HepG2 (cell line): ENCODE measurements at regions not wholly inside any gene's neighbourhood (a gene's known extent, or its start where the extent isn't known, plus 50 kb on each side); places are given as distances from the start of the nearest gene placed in this dataset.

Experiments
- ATAC-seq: fragments of 200-7000 bp; cut with Tn5 transposase; 3 replicates; pipeline ENCODE4 v1.9.1; 2020; ENCODE audit warnings: mild to moderate bottlenecking, moderate library complexity
- BruUV-seq: library from RNA; stranded (reverse); fragments of 400-500 nt; replicated peaks from 2 replicates; lab custom pipeline; 2021; lab: Mats Ljungman, UMichigan
- CTCF ChIA-PET: fragments of 300-600 bp; formaldehyde crosslinking; extraction: SDS; loops from one replicate; lab custom pipeline; 2021; ENCODE audit warnings: low total read pairs, inconsistent platforms, low intra/inter-chr PET ratio; lab: Yijun Ruan, JAX
- POLR2A ChIA-PET: fragments of 350-600 bp; sonication (Branson Sonifier 250); formaldehyde crosslinking; loops from one replicate; lab custom pipeline; 2020; ENCODE audit warnings: antibody characterized with exemption, inconsistent platforms; lab: Yijun Ruan, JAX
- DNase-seq: peaks from one replicate; pipeline ENCODE4 v3.0.0-alpha.2; 2015; ENCODE audit warnings: low spot score
- FAIRE-seq: peaks from 3 replicates; lab custom pipeline; 2011; peaks lifted over from hg19 to GRCh38; lab: Jason Lieb, UNC
- H2AFZ ChIP-seq: one replicate; pipeline ENCODE4 v1.6.1; 2011; ENCODE audit warnings: low read length, inconsistent platforms
- H3K27ac ChIP-seq: fragments of 300-600 bp; 3 replicates; pipeline ENCODE4 v1.8.0; 2011; ENCODE audit warnings: mixed run types, mild to moderate bottlenecking, mixed read lengths, low read length, inconsistent platforms; ENCODE audit not compliant: insufficient read depth; ENCODE audit errors: extremely low read length
- H3K27me3 ChIP-seq, 2 experiments: fragments of 200-600 bp in 1 of 2; 2 replicates in 1 of 2; 3 replicates in 1 of 2; pipeline versions ENCODE4 v1.6.0 to v1.8.0; 2011; ENCODE audit warnings: low read length in 2 of 2, mild to moderate bottlenecking in 2 of 2, moderate library complexity in 2 of 2, inconsistent platforms in 1 of 2; ENCODE audit not compliant: insufficient read depth in 2 of 2, control insufficient read depth in 1 of 2
- H3K36me3 ChIP-seq, 2 experiments: fragments of 200-600 bp in 1 of 2; replicated peaks in 1 of 2; 2 replicates in 1 of 2; 3 replicates in 1 of 2; pipeline versions ENCODE4 v1.5.1 to v1.8.0; 2011; ENCODE audit warnings: low read length in 2 of 2, inconsistent platforms in 1 of 2; ENCODE audit not compliant: insufficient read depth in 2 of 2, control insufficient read depth in 1 of 2
- H3K4me1 ChIP-seq: 2 replicates; pipeline ENCODE4 v1.5.1; 2012; ENCODE audit warnings: low read length, inconsistent platforms; ENCODE audit not compliant: insufficient read depth
- H3K4me2 ChIP-seq: 2 replicates; pipeline ENCODE4 v1.6.0; 2011; ENCODE audit warnings: low read depth, low read length, inconsistent platforms
- H3K4me3 ChIP-seq, 3 experiments: fragments of 200-600 bp in 1 of 3; sonication (generic), shearing (Covaris generic) in 1 of 3; replicated peaks in 1 of 3; 2 replicates each; pipeline ENCODE4 v1.5.1; 2011 to 2016; ENCODE audit warnings: low read length in 3 of 3, inconsistent platforms in 2 of 3, low read depth in 2 of 3, mild to moderate bottlenecking in 2 of 3, control low read depth in 1 of 3, mixed read lengths in 1 of 3; ENCODE audit not compliant: insufficient read depth in 1 of 3
- H3K79me2 ChIP-seq: one replicate; pipeline ENCODE4 v1.6.1; 2011; ENCODE audit warnings: low read length, inconsistent platforms; ENCODE audit not compliant: insufficient read depth
- H3K9ac ChIP-seq: 2 replicates; pipeline ENCODE4 v1.6.0; 2011; ENCODE audit warnings: mild to moderate bottlenecking, low read depth, low read length, inconsistent platforms; ENCODE audit not compliant: insufficient read depth
- H3K9me3 ChIP-seq: 2 replicates; pipeline ENCODE4 v1.5.1; 2012; ENCODE audit warnings: mild to moderate bottlenecking, low read length
- H4K20me1 ChIP-seq: 2 replicates; pipeline ENCODE4 v1.6.0; 2011; ENCODE audit warnings: inconsistent platforms, mild to moderate bottlenecking, low read length, moderate library complexity; ENCODE audit not compliant: insufficient read depth
- ARNT2 ChIP-seq: sonication (generic); formaldehyde crosslinking; IDR thresholded peaks from 2 replicates; pipeline ENCODE4 v1.8.0; 2022; ENCODE audit warnings: mild to moderate bottlenecking, low read depth, missing genetic modification reagents, moderate library complexity
- DBP ChIP-seq: sonication (generic); formaldehyde crosslinking; IDR thresholded peaks from 2 replicates; pipeline ENCODE4 v1.4.0; 2020; ENCODE audit warnings: missing genetic modification reagents; ENCODE audit errors: not compliant biosample characterization
- FOXA1 ChIP-seq, 2 experiments: fragments of 450-650 bp in 1 of 2; sonication (generic) in 1 of 2; formaldehyde crosslinking in 1 of 2; IDR thresholded peaks; 2 replicates each; pipeline versions ENCODE4 v1.4.0 to v1.6.1; 2016 to 2020; ENCODE audit warnings: missing genetic modification reagents in 1 of 2
- FOXM1 ChIP-seq: sonication (generic); formaldehyde crosslinking; IDR thresholded peaks from 2 replicates; pipeline ENCODE4 v1.5.0; 2020; ENCODE audit warnings: missing genetic modification reagents
- FOXP1 ChIP-seq, 2 experiments: fragments of 450-650 bp in 1 of 2; IDR thresholded peaks; 2 replicates each; pipeline ENCODE4 v1.6.1; 2017 to 2018; ENCODE audit warnings: antibody characterized with exemption in 1 of 2
- MBD4 ChIP-seq: IDR thresholded peaks from 2 replicates; pipeline ENCODE4 v1.6.1; 2012; ENCODE audit warnings: low read length, inconsistent platforms, borderline replicate concordance
- NAIF1 ChIP-seq: sonication (generic); formaldehyde crosslinking; IDR thresholded peaks from 2 replicates; pipeline ENCODE4 v1.5.0; 2020; ENCODE audit warnings: mild to moderate bottlenecking, missing genetic modification reagents, borderline replicate concordance
- ONECUT2 ChIP-seq: sonication (generic); formaldehyde crosslinking; IDR thresholded peaks from 2 replicates; pipeline ENCODE4 v1.4.0; 2020; ENCODE audit warnings: missing genetic modification reagents
- TCF12 ChIP-seq, 2 experiments: fragments of 450-650 bp in 1 of 2; sonication (generic) in 1 of 2; formaldehyde crosslinking in 1 of 2; IDR thresholded peaks; 2 replicates each; pipeline versions ENCODE4 v1.6.1 to v1.8.0; 2017 to 2022; ENCODE audit warnings: antibody characterized with exemption in 1 of 2, mild to moderate bottlenecking in 1 of 2, missing genetic modification reagents in 1 of 2, moderate library complexity in 1 of 2
- TSC22D2 ChIP-seq: sonication (generic); formaldehyde crosslinking; IDR thresholded peaks from 2 replicates; pipeline ENCODE4 v1.5.1; 2020; ENCODE audit warnings: missing genetic modification reagents, mild to moderate bottlenecking, borderline replicate concordance
- ZC3H13 ChIP-seq: sonication (generic); formaldehyde crosslinking; IDR thresholded peaks from 2 replicates; pipeline ENCODE4 v1.8.1; 2023; ENCODE audit warnings: mild to moderate bottlenecking, missing genetic modification reagents, moderate library complexity
- ZHX1 ChIP-seq: sonication (generic); formaldehyde crosslinking; IDR thresholded peaks from 2 replicates; pipeline ENCODE4 v1.8.1; 2022; ENCODE audit warnings: low read depth, mild to moderate bottlenecking, missing genetic modification reagents
- ZNF136 ChIP-seq: sonication (generic); formaldehyde crosslinking; IDR thresholded peaks from 2 replicates; pipeline ENCODE4 v1.8.1; 2022; ENCODE audit warnings: low read depth, mild to moderate bottlenecking, moderate library complexity, missing genetic modification reagents
- ZNF138 ChIP-seq: sonication (generic); formaldehyde crosslinking; IDR thresholded peaks from 2 replicates; pipeline ENCODE4 v1.5.0; 2020; ENCODE audit warnings: mild to moderate bottlenecking, low read depth, missing genetic modification reagents
- ZNF30 ChIP-seq: sonication (generic); formaldehyde crosslinking; IDR thresholded peaks from 2 replicates; pipeline ENCODE4 v1.5.0; 2020; ENCODE audit warnings: mild to moderate bottlenecking, missing genetic modification reagents
- ZNF432 ChIP-seq: sonication (generic); formaldehyde crosslinking; IDR thresholded peaks from 2 replicates; pipeline ENCODE4 v1.5.0; 2020; ENCODE audit warnings: missing genetic modification reagents, mild to moderate bottlenecking, borderline replicate concordance
- ZNF484 ChIP-seq: sonication (generic); formaldehyde crosslinking; IDR thresholded peaks from 2 replicates; pipeline ENCODE4 v1.5.1; 2020; ENCODE audit warnings: mild to moderate bottlenecking, low read depth, missing genetic modification reagents, borderline replicate concordance
- ZNF7 ChIP-seq: IDR thresholded peaks from 2 replicates; pipeline ENCODE4 v1.6.1; 2016; ENCODE audit warnings: missing biosample characterization, missing genetic modification reagents
- in situ Hi-C: cut with HindIII; loops from 2 replicates; pipeline ENCODE4 v1.10.0; 2017; ENCODE audit warnings: low pct_unique_long_range_greater_than_20kb; ENCODE audit not compliant: extremely low pct_ligation_motif_present
- intact Hi-C: fragments of 100-400 bp; cut with micrococcal nuclease; formaldehyde crosslinking; loops from one replicate; pipeline ENCODE4 v1.10.0; 2022; ENCODE audit not compliant: unreplicated experiment

GRCh38 chr3:59127071-59127470, 77.2 kb upstream of the CFAP20DC start:
- Histone ChIP-seq H3K9me3 (no peaks in the 10 kb centered on the region), H3K4me2 (no peak overlapping the region), H3K79me2 (no peaks in the 10 kb centered on the region), H3K36me3 (no peaks in the 10 kb centered on the region)
- in situ Hi-C loops: no loop called here
- POLR2A ChIA-PET: no interaction called here
- TF ChIP-seq DBP (CRISPR knock-in tag) (no peak), ZNF7 (CRISPR knock-in tag) (no peak), FOXA1 (IDR thresholded peaks at IDR 0.05) (no peak), FOXA1 (CRISPR knock-in tag; IDR thresholded peaks at IDR 0.05) (no peak), TCF12 (IDR thresholded peaks at IDR 0.05) (no peak), TCF12 (CRISPR knock-in tag; IDR thresholded peaks at IDR 0.05) (no peak), NAIF1 (CRISPR knock-in tag) (no peak), FOXM1 (CRISPR knock-in tag) (no peak), ZC3H13 (CRISPR knock-in tag) (no peak), ONECUT2 (CRISPR knock-in tag) (no peak), TSC22D2 (CRISPR knock-in tag) (no peak), ZHX1 (CRISPR knock-in tag) (no peak), ARNT2 (CRISPR knock-in tag) (no peak), ZNF484 (CRISPR knock-in tag) (no peak), MBD4 (no peak), ZNF432 (CRISPR knock-in tag) (no peak), FOXP1 (IDR thresholded peaks at IDR 0.05) (no peak), FOXP1 (CRISPR knock-in tag; IDR thresholded peaks at IDR 0.05) (no peak), ZNF136 (no peak), ZNF138 (CRISPR knock-in tag) (no peak), ZNF30 (CRISPR knock-in tag) (no peak)
- TF ChIP-seq, all 625 proteins: peak for 0
- H4K20me1 ChIP-seq: no peaks in the 10 kb centered on the region
- no peak overlapping the region for H2AFZ ChIP-seq
- H3K9ac ChIP-seq: no peak overlapping the region
- no peak overlapping the region for H3K4me3 ChIP-seq
- no peaks in the 10 kb centered on the region for H3K27me3 ChIP-seq
- no peak for DNase-seq
- H3K27ac ChIP-seq: no peak overlapping the region
- FAIRE-seq: no peak
- no TSS peak for BruUV-seq
- ATAC-seq: no peak
- intact Hi-C loops: no loop called here
- H3K4me1 ChIP-seq: no peaks in the 10 kb centered on the region
- CTCF ChIA-PET: no interaction called here
